ENCODE measurements at regions not wholly inside any gene's neighbourhood (a gene's known extent, or its start where the extent isn't known, plus 50 kb on each side); places are given as distances from the start of the nearest gene placed in this dataset.

DNA sequence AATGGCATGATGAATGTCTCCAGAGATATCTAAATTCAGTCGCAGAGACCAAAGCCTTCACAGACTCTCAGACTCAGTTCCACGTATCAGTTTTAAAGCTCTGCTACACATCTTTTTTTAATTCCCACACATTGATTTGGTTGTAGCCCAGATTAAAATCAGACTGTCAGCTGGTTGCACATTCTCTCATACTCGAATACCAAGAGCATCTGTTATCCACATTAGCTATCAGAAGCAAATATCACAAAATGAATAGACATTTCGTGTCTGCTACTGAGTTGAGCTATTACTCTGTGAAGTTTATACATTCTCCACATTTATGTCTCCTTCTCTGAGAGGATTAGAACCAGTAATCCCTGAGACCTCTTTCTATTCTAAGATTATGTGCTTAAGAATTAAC, 229.2 kb downstream of the GPAM start:
- ChIA-PET CTCF (interaction anchor here (0.7 to 0.9 kb wide), 2 partner anchors 33 to 203 kb away, joined by 3 read pairs; no protein-coding TSS in a partner anchor), POLR2A (no interaction called here)

DNA sequence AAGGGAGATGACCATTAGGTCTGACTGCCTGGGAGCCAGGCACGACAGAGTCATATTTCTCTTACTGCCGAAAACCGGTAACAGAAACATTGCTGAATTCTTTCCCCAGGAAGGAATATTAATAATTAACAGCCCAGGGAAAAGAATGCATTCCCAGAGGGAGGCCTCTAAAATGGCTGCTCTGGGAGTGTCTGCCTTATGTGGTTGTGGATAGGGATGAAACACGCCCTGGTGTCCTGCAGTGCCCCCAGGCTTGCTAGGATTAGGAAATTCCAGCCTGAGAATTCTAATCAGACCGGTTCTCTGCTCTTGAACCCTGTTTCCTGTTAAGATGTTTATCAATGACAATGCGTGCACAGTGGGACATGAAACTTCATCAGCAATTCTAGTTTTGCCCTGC, 226.7 kb downstream of the GPAM start:
- CTCF ChIA-PET: no interaction called here

More for the DNA sequence above, 229.2 kb downstream of the GPAM start:
- no peaks in the 10 kb centered on the region for H3K36me3 ChIP-seq (ENCODE audit: control insufficient read depth in 2 of 2, insufficient read depth in 1 of 2, low read length in 2 of 2)
- TF ChIP-seq ZNF449 (tag by site-specific recombination; IDR thresholded peaks at IDR 0.05): no peak
- no peak for TF ChIP-seq HOXC10 (CRISPR knock-in tag; IDR thresholded peaks at IDR 0.05)
- TF ChIP-seq KLF1 (tag by site-specific recombination; IDR thresholded peaks at IDR 0.05): no peak
- no peak for TF ChIP-seq ZNF132 (tag by site-specific recombination; IDR thresholded peaks at IDR 0.05; ENCODE audit: borderline replicate concordance)
- TF ChIP-seq ZNF701 (tag by site-specific recombination; IDR thresholded peaks at IDR 0.05): no peak
- TF ChIP-seq BCL11B (tag by site-specific recombination; IDR thresholded peaks at IDR 0.05; ENCODE audit: low read depth): no peak
- TF ChIP-seq ZNF133 (tag by site-specific recombination; IDR thresholded peaks at IDR 0.05): no peak
- no peak for TF ChIP-seq PRDM1 (tag by site-specific recombination; IDR thresholded peaks at IDR 0.05)
- no peaks in the 10 kb centered on the region for H3K9me3 ChIP-seq (ENCODE audit: control insufficient read depth, insufficient read depth, low read depth, low read length)
- H3K27ac ChIP-seq (ENCODE audit: extremely low read depth, low read depth, low read length): no peak overlapping the region
- no peak overlapping the region for H3K4me3 ChIP-seq (ENCODE audit: low read depth, low read length)
- H3K4me1 ChIP-seq (ENCODE audit: control insufficient read depth, insufficient read depth, low read length): no peaks in the 10 kb centered on the region

More for the DNA sequence above, 226.7 kb downstream of the GPAM start:
- H3K4me3 ChIP-seq (ENCODE audit: low read depth, low read length): no peak overlapping the region
- no peaks in the 10 kb centered on the region for H3K4me1 ChIP-seq (ENCODE audit: control insufficient read depth, insufficient read depth, low read length)
- POLR2A ChIA-PET: no interaction called here
- H3K27ac ChIP-seq (ENCODE audit: extremely low read depth, low read depth, low read length): no peak overlapping the region
- no peak for TF ChIP-seq ZNF140 (tag by site-specific recombination; IDR thresholded peaks at IDR 0.05)
- no peak for TF ChIP-seq ZNF791 (tag by site-specific recombination; IDR thresholded peaks at IDR 0.05)
- TF ChIP-seq ZNF600 (tag by site-specific recombination; IDR thresholded peaks at IDR 0.05): no peak
- no peak for TF ChIP-seq CTCF (tag by site-specific recombination; IDR thresholded peaks at IDR 0.05)
- TF ChIP-seq ZNF335 (tag by site-specific recombination; conservative IDR thresholded peaks at IDR 0.05): no peak
- TF ChIP-seq ZNF184 (tag by site-specific recombination; IDR thresholded peaks at IDR 0.05): no peak
- no peak for TF ChIP-seq ZNF423 (tag by site-specific recombination; IDR thresholded peaks at IDR 0.05)
- no peak for TF ChIP-seq ZNF202 (tag by site-specific recombination; IDR thresholded peaks at IDR 0.05; ENCODE audit: borderline replicate concordance)
- TF ChIP-seq ZNF843 (tag by site-specific recombination; IDR thresholded peaks at IDR 0.05): no peak
- TF ChIP-seq SP7 (tag by site-specific recombination; IDR thresholded peaks at IDR 0.05): no peak
- TF ChIP-seq, protein P1, sequence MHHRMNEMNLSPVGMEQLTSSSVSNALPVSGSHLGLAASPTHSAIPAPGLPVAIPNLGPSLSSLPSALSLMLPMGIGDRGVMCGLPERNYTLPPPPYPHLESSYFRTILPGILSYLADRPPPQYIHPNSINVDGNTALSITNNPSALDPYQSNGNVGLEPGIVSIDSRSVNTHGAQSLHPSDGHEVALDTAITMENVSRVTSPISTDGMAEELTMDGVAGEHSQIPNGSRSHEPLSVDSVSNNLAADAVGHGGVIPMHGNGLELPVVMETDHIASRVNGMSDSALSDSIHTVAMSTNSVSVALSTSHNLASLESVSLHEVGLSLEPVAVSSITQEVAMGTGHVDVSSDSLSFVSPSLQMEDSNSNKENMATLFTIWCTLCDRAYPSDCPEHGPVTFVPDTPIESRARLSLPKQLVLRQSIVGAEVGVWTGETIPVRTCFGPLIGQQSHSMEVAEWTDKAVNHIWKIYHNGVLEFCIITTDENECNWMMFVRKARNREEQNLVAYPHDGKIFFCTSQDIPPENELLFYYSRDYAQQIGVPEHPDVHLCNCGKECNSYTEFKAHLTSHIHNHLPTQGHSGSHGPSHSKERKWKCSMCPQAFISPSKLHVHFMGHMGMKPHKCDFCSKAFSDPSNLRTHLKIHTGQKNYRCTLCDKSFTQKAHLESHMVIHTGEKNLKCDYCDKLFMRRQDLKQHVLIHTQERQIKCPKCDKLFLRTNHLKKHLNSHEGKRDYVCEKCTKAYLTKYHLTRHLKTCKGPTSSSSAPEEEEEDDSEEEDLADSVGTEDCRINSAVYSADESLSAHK (tag by site-specific recombination; IDR thresholded peaks at IDR 0.05): no peak
- TF ChIP-seq ZNF530 (tag by site-specific recombination; IDR thresholded peaks at IDR 0.05; ENCODE audit: low read depth): no peak
- TF ChIP-seq ZNF658 (tag by site-specific recombination; IDR thresholded peaks at IDR 0.05): no peak
- TF ChIP-seq, protein P2, sequence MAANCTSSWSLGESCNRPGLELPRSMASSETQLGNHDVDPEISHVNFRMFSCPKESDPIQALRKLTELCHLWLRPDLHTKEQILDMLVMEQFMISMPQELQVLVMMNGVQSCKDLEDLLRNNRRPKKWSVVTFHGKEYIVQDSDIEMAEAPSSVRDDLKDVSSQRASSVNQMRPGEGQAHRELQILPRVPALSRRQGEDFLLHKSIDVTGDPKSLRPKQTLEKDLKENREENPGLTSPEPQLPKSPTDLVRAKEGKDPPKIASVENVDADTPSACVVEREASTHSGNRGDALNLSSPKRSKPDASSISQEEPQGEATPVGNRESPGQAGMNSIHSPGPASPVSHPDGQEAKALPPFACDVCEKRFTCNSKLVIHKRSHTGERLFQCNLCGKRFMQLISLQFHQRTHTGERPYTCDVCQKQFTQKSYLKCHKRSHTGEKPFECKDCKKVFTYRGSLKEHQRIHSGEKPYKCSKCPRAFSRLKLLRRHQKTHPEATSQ (tag by site-specific recombination; IDR thresholded peaks at IDR 0.05): no peak
- TF ChIP-seq AEBP2 (tag by site-specific recombination; IDR thresholded peaks at IDR 0.05; ENCODE audit: borderline replicate concordance): no peak
- no peak for TF ChIP-seq ZNF114 (tag by site-specific recombination; IDR thresholded peaks at IDR 0.05)
- no peak for TF ChIP-seq ZNF398 (tag by site-specific recombination; IDR thresholded peaks at IDR 0.05)
- TF ChIP-seq ZNF433 (tag by site-specific recombination; IDR thresholded peaks at IDR 0.05; ENCODE audit: low read depth): no peak
- no peak for TF ChIP-seq GLIS1 (tag by site-specific recombination; IDR thresholded peaks at IDR 0.05)
- no peaks in the 10 kb centered on the region for H3K36me3 ChIP-seq (ENCODE audit: control insufficient read depth in 2 of 2, insufficient read depth in 1 of 2, low read length in 2 of 2)
- no peaks in the 10 kb centered on the region for H3K9me3 ChIP-seq (ENCODE audit: control insufficient read depth, insufficient read depth, low read depth, low read length)

All from HEK293 (cell line).